ENCODE measurements at regions not wholly inside any gene's neighbourhood (a gene's known extent, or its start where the extent isn't known, plus 50 kb on each side); places are given as distances from the start of the nearest gene placed in this dataset.

GRCh38 chr5:5705010-5705409 lies 282.5 kb downstream of the ICE1 start:
- TF ChIP-seq EZH2 (IDR thresholded peaks at IDR 0.05; ENCODE audit: low read depth, low read length, severe bottlenecking), result no peak
- no peak for TF ChIP-seq RXRA (IDR thresholded peaks at IDR 0.05; ENCODE audit: insufficient read depth, low read depth, low read length)
- TF ChIP-seq SP1 (IDR thresholded peaks at IDR 0.05; ENCODE audit: low read depth, low read length), result no peak
- no peak for TF ChIP-seq ATF2 (IDR thresholded peaks at IDR 0.05; ENCODE audit: low read length)
- Histone ChIP-seq H2BK12ac (ENCODE audit: low read depth, low read length) (0 out of 2 replicates have a peak overlapping the region, but pooled peaks have one; percentile 51), H2BK5ac (ENCODE audit: low read depth, low read length) (peak overlapping the region; percentile 57; the same call in 1 of the 2 replicates), H3K18ac (ENCODE audit: extremely low read depth, low read length) (no peak overlapping the region), H3K27me3 (replicated peaks in 1 of 4; ENCODE audit: control insufficient read depth in 3 of 4, extremely low read depth in 1 of 4, insufficient read depth in 3 of 4, low read length in 3 of 4) (no peaks in the 10 kb centered on the region), H4K91ac (replicated peaks; ENCODE audit: insufficient read length, low read length) (no peak overlapping the region), H3K14ac (ENCODE audit: insufficient read length) (no peak overlapping the region), H3K23ac (ENCODE audit: insufficient read length) (no peak overlapping the region), H3K79me2 (ENCODE audit: control insufficient read depth in 1 of 2, insufficient read depth in 2 of 2, low read length in 2 of 2) (no peaks in the 10 kb centered on the region), H3K23me2 (ENCODE audit: low read depth, low read length) (no peaks in the 10 kb centered on the region), H3K4me3 (ENCODE audit: extremely low read depth in 1 of 4, insufficient read depth in 2 of 4, low read depth in 3 of 4, low read length in 4 of 4) (no peak overlapping the region), H3K36me3 (ENCODE audit: control insufficient read depth in 2 of 4, insufficient read depth in 4 of 4, low read length in 3 of 4) (no peaks in the 10 kb centered on the region), H3K56ac (replicated peaks; ENCODE audit: insufficient read length, low read depth, low read length) (no peak overlapping the region), H4K5ac (ENCODE audit: insufficient read length, low read depth, low read length) (no peak overlapping the region), H2BK20ac (ENCODE audit: low read length) (peak overlapping the region; percentile 93; the same call in 1 of the 2 replicates), H2BK120ac (replicated peaks; ENCODE audit: low read depth, low read length) (no peak overlapping the region), H3K9ac (replicated peaks in 1 of 4; ENCODE audit: extremely low read depth in 1 of 4, low read depth in 3 of 4, low read length in 3 of 4) (no peak overlapping the region), H3K9me3 (ENCODE audit: insufficient read depth in 2 of 2, low read depth in 1 of 2, low read length in 1 of 2) (peaks cover 0 to 5% of the 10 kb centered on the region in 2 experiments; a peak in 1 of 4 replicates), H3K4me2 (ENCODE audit: insufficient read depth in 1 of 2, low read depth in 2 of 2, low read length in 2 of 2) (no peak overlapping the region), H3K79me1 (ENCODE audit: low read depth, low read length) (no peaks in the 10 kb centered on the region), H3K4me1 (replicated peaks in 1 of 4; ENCODE audit: control insufficient read depth in 3 of 4, insufficient read depth in 4 of 4, low read length in 3 of 4) (peaks cover 0 to 3% (median 2%) of the 10 kb centered on the region in 4 experiments; a peak in 4 of 7 replicates), H2BK15ac (ENCODE audit: low read length) (0 out of 2 replicates have a peak overlapping the region, but pooled peaks have one; percentile 3), H4K8ac (ENCODE audit: extremely low read depth, insufficient read depth, low read length) (no peak overlapping the region), H4K20me1 (replicated peaks in 1 of 2; ENCODE audit: control insufficient read depth in 1 of 2, insufficient read depth in 2 of 2, low read length in 2 of 2) (no peaks in the 10 kb centered on the region), H3K27ac (ENCODE audit: low read depth, low read length) (no peak overlapping the region), H3K4ac (replicated peaks; ENCODE audit: insufficient read length, low read depth, low read length) (no peak overlapping the region), H2AK5ac (ENCODE audit: low read depth, low read length) (no peak overlapping the region), H2AFZ (ENCODE audit: low read length) (peak overlapping the region; percentile 96)
- CTCF ChIA-PET (ENCODE audit: partially characterized antibody), result interaction anchor here (0.5 to 0.6 kb wide), 2 partner anchors 62 to 260 kb away, joined by 3 to 4 read pairs; no protein-coding TSS in a partner anchor
- 85% methylated on average over 9 of the region's 9 CpGs; no CpG with 5 or more reads in 1 of the 2 experiments for WGBS, 2 experiments (ENCODE audit: extremely low coverage in 1 of 2, insufficient coverage in 1 of 2, insufficient read length in 1 of 2, insufficient replicate concordance in 2 of 2, low coverage in 1 of 2, low lambda C conversion rate in 2 of 2, missing lambda C conversion rate in 1 of 2)
- no peak for FAIRE-seq
- no peak for DNase-seq (ENCODE audit: low read depth in 1 of 2, low spot score in 2 of 2)
- POLR2A ChIA-PET (ENCODE audit: partially characterized antibody), result no interaction called here

Measured in H1 (cell line).